NOMO-1 treated with DMSO at 0.1 percent for 48 hours (cell line): ENCODE measurements at regions not wholly inside any gene's neighbourhood (a gene's known extent, or its start where the extent isn't known, plus 50 kb on each side); places are given as distances from the start of the nearest gene placed in this dataset.

Experiments used
- DNase-seq: peaks from one replicate; lab custom pipeline; 2025; ENCODE audit not compliant: unreplicated experiment; lab: John Stamatoyannopoulos, UW

DNA sequence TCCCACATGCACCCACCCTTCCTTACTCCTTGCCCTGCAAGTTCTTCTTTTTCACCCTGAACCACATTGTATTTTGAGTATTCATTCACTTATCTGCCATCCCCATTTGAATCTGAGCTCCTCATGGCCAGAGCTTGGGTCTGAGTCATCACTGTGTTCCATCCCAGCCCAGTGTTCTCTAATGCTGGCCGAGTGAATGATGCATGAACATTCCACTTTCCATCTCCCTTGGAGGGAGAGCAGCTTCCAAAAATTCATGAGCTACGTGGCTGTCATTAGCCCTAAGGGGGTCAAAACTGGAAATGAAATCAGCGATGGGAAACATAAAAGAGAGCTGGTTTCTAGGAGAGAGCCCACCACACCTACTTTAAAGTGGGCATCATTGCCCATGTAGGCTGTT is 187.0 kb upstream of the USP24 start:
- DNase-seq, result no peak

DNA sequence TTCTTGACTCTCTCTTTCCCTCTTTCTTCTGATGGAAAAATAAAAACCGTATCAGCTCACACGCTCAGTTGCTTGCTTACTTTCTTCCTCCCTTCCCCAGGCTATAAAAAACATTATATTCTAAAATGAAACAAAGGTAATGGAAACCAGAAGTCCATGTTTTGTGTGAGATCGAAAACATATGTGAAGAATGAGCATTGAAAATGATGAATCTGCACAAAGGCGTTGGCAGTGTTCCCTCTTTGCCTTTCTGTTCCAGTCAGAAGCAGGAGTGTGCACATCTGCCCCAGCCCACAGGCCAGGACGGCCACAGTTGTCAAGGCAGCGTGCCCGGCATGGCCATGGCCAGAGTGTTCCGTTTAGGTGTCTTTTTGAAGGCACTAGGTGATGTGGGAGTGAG is 185.3 kb upstream of the USP24 start:
- DNase-seq, result no peak

DNA sequence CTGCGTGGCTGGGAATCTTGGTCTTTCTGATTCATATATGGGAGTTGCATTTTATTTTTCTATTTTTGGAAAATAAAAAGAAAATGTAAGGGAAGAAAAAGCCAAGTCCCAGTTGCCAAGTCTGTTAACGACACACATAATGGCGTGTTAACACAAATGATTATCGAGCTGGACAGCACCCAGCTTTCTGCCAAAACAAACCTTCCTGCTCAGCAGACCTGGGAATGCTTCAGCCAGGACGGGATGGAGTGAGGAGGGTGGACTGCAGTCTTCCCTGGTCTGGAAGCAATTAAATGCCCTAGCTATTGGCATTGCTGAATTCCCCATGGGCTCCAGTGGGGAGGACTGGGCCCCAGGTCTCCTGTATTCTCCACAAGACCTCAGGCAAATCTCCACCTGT is 184.2 kb upstream of the USP24 start:
- no peak for DNase-seq

DNA sequence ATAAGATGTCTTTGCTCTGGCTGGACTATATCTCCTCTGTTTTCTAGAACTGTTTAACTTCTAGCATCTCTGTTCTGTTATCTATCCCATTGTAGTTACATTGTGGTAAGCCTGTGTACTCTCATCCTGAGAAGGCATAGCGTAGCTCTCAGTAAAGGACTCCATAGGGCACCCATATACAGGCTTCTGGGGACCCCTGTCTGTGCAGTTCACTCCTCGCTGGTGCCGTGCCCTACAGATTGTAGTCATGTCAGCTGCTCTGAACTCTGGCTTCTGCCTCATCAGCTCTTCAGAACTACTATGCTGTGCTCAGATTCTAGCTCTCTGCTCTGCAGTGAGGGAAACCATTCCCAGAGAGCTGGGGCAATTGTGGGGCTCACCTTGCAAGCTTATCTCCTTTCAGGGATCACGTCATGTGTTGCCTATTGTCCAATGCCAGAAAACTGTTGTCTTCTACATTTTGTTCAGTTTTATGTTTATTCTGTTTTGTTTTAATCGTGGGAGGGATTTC is 181.3 kb upstream of the USP24 start:
- DNase-seq, result no peak

DNA sequence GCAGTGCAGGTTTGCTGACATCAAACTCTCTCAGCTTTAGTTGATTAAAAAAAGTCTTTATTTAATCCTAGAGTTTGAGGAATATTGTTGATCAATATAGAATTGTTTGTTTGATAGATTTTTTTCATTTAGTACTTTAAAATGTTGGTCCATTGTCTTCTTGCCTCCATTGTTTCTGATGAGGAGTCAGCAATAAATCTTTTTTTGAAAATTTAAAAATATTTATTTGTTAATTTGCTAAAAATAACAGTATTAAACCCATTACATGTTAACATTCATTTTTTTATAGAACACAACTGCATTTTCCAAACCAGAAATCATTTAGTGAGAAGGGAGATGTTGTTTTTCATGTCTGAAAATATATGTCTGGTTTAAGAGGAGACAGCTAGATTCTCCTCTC is 173.8 kb upstream of the USP24 start:
- DNase-seq, result no peak

DNA sequence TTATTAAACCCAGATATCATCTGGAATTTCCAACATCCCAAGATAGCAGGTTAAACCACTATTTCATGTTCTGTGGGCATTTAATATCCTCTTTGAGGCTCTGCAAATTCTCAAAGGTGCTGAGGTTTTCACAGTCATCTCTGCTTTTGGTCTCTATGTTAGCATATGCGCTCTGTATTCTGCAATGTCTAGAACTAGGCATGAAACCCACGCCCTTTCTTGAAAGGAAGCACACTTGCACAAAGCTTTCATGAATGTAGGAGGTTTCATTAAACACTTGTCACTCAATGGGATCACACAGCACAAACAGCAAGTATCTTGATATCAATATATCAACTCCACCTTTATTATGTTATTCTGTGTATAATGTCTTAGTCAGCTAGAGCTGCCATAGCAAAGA is 172.0 kb upstream of the USP24 start:
- no peak for DNase-seq

DNA sequence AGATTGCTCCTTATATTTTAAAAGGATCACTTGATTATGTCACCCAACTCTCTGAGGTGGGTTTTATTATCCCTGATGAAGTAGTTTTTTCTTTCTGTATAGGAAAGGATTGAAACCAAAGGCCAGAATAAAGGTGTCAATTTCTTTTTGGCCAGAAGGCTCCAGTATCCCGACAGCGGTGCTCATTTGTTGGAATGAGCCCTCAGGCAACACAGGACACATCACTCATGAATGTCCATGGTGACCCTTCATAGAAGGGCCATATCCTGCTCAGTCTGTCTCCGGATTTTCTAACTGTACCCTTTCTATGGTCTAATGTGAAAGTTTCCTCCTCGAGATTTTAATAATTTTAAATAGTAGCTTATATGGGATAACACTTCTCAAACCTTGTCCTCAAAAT is 171.3 kb upstream of the USP24 start:
- DNase-seq, result no peak

DNA sequence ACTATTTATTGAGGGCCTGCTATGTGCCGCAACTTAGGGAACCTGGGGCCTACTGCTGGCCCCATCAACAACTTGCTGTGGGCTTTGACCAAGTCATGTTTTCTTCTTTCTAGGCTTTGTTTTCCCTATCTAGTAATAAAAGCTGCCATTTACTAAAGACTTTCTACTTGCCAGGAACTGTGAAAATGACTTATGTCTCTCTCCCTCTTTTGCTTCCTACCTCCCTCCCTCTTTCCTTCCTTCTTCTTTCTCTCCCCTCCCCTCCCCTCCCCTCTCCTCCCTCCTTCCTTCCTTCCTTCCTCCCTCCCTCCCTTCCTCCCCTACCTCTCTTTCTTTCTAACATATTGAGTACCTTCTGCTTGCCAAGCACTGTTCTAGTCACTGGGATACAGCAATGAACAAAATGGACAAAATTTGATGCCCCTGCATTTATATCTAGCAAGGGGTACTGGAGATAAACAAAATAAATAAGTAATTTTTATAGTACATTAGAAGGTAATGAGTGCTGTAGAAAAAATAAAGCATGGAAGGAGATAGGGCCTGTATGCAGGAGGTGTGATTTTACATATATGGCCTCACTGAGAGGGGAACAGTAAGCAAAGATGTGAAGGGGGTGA is 170.3 kb upstream of the USP24 start:
- no peak for DNase-seq

DNA sequence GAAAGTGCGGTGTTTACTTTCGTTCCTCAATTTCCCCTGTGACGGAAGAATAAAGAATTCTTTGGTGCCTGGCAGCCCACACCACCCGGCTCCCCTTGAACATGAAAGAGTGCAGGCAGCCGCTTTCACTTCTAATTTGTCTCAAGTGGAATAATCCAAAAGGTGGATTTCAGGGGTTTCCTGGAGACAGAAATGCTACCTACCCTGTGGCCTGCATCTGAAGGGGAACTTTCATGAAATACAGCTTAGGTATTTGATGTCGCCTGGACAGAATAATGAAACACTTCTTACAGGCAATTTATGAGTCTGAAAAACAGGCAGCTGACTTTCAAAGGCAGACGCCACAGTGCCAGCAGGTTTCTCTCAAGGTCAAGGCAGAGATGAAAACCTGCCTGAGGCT is 169.5 kb upstream of the USP24 start:
- no peak for DNase-seq

DNA sequence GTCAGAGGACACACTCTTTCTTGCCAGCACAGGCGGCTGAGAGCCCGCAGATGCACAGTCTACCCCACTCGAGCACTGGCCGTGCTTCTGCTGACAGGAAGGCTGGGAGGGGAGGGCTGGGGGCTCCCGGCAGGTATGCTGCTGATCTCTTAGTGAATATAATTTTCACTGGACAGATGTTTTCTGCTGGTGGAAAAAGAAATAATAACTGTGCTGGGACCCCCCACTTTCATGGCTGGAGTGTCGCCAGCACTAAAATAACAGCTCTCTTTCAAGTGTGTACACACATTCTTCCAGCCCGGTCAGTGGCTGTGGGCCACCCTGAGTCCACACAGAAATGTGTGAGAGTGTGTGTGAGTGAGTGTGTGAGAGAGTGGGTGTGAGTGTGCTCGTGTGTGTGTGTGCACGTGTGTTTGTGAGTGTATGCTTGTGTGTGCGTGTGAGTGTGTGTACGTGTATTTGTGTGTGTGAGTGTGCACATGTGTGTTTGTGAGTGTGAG is 167.7 kb upstream of the USP24 start:
- no peak for DNase-seq

DNA sequence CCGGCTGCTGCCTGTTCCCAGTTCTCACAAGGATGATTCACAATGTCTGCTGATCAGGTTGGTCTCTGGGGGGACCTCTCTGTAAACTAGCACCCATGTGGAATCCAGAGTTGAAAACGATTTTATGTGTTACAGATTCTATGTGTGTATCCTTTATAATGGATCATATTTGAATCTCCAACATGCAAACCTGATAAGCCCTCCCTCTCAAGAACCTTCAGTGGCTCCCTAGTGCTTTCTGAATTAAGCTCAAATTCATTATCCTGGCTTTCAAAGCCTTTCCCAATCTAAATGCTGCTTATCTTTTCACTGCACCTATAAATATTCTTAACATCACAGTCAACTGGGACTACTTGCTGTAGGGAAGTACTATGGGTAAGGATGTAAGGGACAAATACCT is 166.8 kb upstream of the USP24 start:
- DNase-seq, result no peak

DNA sequence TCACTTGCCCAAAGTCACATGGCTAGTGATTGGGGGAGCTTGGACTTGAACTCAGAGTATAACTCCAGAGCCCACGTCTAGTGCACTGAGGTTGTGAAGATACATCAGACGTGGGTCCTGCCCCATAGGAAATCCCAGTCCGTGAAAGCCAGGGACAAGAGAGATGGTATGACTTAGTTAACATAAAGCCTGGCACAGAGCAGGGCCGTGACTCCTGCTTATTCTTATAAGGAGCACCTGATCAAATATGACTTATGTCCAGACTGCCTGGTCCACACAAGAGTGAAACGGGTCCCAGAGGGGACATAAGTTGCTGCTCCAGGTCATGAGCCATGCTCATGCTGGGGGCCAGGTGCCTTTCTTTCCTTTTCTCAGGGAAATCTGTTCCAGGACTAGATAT is 166.3 kb upstream of the USP24 start:
- no peak for DNase-seq

DNA sequence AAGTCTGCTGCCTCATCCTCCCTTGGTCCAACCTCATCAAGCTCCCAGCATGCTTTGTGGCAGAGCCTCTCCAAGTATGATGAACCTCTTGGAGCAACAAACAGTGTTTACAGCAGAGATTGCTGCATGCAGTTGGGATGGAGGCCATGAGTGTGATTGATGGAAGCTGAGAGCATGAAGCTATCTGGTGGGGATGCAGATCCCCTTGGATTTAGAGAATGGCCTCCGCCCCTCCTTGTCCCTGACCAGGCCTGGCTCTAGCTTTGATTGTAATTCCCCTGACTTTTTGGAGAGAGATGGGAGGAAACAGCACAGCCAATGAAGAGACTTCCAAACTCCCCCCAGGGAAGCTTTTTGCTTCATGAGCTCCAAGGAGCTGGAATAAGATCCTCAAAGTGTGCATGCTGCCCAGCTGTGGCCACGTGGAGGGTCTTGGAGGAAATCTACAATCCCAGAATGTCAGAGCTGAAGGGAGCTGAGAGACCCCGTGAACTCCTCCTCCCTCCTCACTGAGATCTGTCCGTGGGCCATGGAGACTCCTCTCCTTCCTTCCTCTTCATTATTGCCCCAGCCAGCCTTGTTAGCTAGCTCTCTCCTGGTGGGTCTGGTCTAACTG is 165.3 kb upstream of the USP24 start:
- DNase-seq, result no peak

DNA sequence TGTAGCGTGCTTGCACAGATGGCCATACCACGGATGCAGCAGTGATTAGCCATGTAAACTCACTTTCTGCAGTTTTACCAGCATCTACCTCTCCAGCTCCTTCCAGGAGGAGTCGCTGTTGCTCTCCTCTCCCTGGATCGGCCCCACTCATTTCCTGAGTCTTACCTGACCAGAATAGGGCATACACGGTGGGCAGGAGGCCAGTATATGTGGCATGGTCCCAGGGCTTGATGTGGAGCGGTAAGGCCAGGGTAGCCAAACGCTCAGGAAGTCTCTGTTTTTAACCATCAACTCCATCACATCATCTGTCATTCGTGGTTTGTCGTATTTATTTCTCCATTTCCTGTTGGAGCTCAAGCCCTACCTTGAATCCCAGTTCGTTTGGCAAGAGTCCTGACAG is 163.4 kb upstream of the USP24 start:
- DNase-seq, result peak; percentile 1

DNA sequence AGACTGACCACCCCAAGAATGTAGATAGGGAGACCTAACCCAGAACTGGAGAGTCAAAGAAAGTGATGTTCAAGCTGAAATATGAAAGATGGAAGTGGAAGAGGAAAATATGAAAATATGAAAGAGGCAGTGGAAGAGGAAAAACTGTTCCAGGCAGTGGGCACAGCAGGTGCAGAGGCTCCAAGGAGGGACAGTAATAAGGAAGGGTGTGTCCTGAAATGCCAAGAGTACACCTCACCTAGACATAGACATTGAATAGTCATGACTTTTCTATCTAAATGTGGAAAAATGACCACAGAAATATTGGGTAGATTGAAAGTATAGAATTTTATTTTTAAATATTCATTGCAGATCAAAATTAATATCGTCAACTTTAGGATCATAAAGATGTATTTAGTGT is 161.7 kb upstream of the USP24 start:
- DNase-seq, result no peak

DNA sequence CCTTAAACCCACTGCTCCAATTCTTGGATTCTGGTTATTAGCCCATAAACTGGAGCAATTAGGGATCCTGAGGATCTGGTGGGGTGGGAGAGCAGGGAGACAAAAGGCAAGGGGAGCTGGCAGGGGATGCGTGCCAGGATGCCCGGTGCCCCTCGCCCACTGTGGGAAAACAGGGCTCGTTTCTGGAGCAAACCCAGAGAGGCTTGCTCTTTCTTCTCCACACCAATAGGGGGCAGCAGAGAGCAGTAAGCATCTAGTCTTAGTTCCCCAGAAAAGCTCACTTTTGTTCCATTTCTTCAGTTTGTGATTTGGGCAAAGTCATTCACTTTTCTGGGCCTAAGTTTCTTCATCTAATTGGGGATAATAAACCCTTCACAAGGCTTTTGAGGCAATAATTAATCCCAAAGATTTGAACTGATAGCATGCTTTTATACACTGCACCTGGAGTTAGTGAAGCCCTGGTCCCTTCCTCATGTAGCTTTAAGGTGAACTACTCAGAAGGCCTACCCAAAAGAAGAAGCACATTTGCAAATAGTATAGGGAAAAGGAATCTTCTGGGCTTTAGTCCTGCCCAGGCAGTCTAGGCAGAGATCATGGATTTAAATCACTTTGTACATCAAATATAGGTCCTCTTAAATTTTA is 160.6 kb upstream of the USP24 start:
- peak; percentile 35 for DNase-seq

DNA sequence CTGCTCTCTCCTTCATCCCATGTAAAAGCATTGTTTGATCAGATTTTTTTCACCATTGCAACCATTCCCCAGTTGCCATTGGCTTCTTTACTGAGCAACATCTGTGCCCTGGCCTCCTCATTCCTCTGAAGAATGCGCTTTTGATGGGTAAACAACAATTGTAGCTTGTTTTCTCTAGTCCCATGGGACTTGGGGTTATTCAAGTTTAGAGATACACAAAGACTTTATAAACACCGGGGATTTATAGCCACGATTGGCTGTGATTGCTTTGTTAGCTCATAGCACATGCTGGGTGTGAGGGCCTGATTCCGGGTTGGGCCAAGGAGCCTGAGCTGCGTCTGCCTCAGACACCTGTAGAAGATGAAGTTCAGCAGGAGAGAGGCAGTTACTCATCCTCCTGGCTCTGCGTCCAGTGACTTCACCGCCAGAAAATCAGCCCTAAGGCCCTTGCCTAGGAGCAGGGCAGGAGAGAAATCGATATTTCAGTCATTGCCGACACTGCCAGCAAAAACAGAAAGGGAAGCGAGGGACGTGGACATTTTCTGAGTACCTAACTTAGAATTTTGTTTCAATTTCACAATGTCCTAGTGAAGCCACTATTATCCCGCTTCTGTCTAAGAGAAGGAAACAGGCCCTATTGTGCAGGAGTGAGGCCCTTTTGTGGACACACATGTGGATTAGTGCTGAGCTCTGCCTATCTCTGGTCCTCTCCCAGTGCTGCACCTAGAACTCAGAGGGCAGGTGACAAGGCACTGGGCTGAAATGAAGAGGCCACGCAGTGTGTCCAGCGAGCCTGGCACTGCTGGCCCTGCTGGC is 159.8 kb upstream of the USP24 start:
- no peak for DNase-seq

DNA sequence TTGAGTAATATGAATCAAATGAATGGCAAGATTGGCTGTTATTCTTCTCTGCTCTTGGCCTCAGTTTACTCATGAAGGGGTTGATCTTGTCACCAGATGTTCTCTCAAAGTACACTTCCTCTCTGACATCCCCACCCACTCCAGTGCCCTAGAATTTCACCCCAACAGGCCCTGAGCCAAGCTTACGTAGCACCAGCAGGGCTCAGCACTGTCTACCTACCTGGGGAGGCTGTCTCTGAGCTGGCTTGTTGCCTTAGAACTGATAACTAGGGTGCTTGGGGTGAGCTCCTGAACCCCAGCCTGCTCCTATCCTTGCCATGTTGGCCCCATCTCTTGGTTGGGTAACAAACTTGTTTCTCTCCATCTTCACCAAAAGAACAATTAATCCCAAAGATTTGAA is 159.1 kb upstream of the USP24 start:
- DNase-seq, result no peak

DNA sequence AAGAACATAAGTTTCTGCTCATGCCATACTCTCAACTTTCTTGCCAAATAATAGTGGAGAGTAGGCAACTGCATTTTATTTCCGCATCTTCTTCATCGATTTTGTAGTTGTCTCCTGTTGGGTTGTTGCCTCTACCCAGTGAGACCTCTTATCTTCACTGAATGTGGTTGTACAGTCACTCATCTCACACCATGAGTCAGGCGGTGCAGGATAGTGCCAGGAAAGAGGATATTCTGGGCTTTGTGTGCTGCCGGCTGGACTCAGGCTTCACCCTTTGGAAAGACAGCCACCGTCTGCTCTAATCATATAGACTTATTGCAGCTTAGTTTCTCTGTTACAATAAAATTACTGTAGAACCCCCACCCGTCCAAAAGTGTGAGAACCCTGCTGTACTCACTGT is 154.3 kb upstream of the USP24 start:
- DNase-seq, result no peak

DNA sequence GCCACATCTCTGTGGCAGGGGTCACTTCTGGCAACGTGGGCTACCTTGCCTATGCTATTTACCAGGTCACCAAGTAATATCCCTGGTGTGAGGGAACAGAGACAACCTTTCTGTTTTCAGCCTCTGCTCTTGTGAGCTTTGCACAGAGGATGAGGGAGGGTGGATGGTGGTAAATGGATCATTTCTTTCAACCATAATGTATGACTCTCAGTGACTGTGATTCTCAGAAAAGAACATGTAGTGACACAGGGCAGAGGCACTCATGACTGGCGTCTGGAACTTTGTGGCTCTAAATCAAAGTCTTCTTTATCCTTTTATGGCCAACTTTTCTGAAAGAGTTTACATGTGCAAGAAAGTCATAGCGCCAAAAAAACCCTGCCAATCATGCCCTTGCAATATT is 153.5 kb upstream of the USP24 start:
- no peak for DNase-seq

DNA sequence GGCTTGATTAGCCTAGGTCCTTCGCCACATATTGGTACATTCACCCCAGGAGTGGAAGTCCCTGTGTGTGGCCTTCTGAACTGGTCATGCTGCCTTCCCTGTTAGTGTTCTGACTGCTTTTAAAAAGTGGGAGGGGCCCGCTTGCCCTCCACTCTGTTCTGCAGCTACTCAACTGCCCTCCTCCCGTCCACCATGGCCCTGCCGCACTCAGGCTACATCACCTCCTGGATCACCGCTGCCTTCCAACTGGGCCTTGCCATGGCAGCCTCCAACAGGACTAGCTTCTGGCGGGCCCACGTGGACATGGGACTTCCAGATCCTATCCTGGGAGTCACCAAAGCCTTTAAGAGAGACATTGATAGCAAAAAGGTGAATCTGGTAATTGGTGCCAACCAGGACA is 152.1 kb upstream of the USP24 start:
- DNase-seq, result no peak

DNA sequence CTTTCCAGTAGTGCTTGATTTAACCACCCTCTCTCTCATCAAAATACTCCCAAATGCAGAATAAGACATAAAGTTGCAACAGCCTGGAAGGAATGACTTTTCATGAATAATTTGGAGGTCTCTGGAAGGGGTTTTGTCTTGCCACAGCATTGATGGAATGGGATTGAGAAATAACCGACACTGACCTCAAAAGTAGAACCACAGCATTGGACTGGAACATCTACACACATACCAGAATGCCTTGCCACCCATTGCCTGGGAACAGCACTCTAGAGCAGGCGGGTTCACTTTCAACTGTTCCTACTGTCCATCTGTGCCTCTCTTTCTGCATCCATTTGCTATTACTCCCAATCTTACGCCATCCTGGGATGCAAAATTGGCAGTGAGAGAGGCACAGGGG is 149.1 kb upstream of the USP24 start:
- no peak for DNase-seq
